Activated naive CD4-positive, alpha-beta T cell treated with anti-CD3 and anti-CD28 coated beads, Interleukin-2, amount 10 ng/mL, durations not matched to agents 7 days and 5 days (primary cell): ENCODE measurements at regions not wholly inside any gene's neighbourhood (a gene's known extent, or its start where the extent isn't known, plus 50 kb on each side); places are given as distances from the start of the nearest gene placed in this dataset.

Source experiments
- CTCF ChIA-PET: fragments of 350-600 bp; sonication (Branson Sonifier 250); formaldehyde crosslinking; loops from one replicate; lab custom pipeline; 2021; ENCODE audit warnings: antibody characterized with exemption; lab: Charles Lee
- DNase-seq: peaks from one replicate; pipeline ENCODE4 v3.0.0-alpha.2; 2020
- H3K27ac Mint-ChIP-seq: one replicate; pipeline ENCODE4 v1.8.0; 2021; ENCODE audit warnings: mild to moderate bottlenecking, moderate library complexity, mixed read lengths
- H3K27me3 Mint-ChIP-seq: one replicate; pipeline ENCODE4 v1.8.0; 2021; ENCODE audit warnings: mild to moderate bottlenecking, mixed read lengths
- H3K36me3 Mint-ChIP-seq: one replicate; pipeline ENCODE4 v1.8.0; 2021; ENCODE audit warnings: mixed read lengths
- H3K4me1 Mint-ChIP-seq: one replicate; pipeline ENCODE4 v1.8.0; 2021; ENCODE audit warnings: mixed read lengths
- H3K4me3 Mint-ChIP-seq: one replicate; pipeline ENCODE4 v1.8.0; 2021; ENCODE audit warnings: mild to moderate bottlenecking, moderate library complexity, mixed read lengths
- H3K9me3 Mint-ChIP-seq: one replicate; pipeline ENCODE4 v1.8.0; 2021; ENCODE audit warnings: mixed read lengths

DNA sequence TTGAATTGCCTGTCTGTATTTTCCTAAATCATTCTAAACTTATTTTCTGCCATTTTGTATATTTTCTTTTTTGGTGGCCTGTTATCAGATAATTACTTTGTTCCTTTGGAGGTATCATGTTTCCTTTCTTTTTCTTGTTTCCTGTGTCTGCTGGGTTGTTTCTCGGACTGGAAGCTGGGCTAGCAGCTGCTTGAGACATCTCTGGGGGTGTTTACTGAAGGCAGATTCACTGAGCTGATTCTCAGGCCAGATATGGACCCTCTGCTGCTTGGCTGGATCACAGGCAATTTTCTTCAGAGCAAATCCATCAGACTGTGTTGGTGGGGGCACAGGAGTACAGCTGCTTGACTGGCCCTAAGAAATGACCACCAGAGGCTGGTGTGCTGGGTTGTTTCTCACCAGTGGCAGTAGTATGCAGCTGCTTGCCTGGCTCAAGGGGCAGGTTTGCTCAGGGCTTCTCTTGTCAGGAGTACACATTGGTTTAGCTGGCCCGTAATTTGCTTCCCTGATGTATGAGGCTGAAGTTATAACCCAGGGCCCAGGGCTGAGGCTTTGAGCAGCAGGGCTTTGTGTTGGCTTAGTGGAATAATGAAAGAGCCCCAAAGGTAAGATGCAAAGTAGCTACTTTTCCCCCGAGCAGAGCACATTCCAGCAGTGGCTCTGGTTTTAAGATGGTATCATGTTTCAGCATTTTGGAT lies 680.6 kb downstream of the TECRL start:
- no peaks in the 10 kb centered on the region for H3K36me3 Mint-ChIP-seq
- CTCF ChIA-PET, result no interaction called here
- DNase-seq, result no peak
- H3K4me3 Mint-ChIP-seq, result no peak overlapping the region
- H3K27me3 Mint-ChIP-seq, result no peaks in the 10 kb centered on the region
- H3K27ac Mint-ChIP-seq, result no peak overlapping the region
- H3K9me3 Mint-ChIP-seq, result peaks cover 12% of the 10 kb centered on the region
- no peaks in the 10 kb centered on the region for H3K4me1 Mint-ChIP-seq

DNA sequence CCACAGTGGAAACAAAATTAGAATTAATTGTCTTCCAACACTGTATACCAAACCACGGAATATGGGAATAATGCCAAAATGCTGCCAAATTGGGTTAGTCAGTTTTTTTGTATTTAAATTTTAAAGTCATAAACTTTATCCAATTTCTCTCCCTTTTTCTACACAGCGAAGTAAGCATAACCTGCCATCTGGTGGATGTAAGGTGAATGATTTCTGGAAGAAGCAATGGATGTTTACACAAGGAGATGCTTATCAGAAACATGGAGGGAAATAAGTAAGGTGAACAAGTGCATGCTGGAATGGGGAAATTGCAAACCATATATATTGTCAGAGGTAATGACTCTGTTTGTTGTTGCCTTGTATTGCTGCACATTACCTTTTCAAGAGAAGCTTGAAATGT lies 691.9 kb downstream of the TECRL start:
- Mint-ChIP-seq H3K36me3 (no peaks in the 10 kb centered on the region), H3K27me3 (no peaks in the 10 kb centered on the region), H3K4me1 (no peaks in the 10 kb centered on the region), H3K4me3 (no peak overlapping the region), H3K27ac (no peak overlapping the region), H3K9me3 (peaks cover 18% of the 10 kb centered on the region)
- CTCF ChIA-PET, result no interaction called here
- DNase-seq, result no peak

DNA sequence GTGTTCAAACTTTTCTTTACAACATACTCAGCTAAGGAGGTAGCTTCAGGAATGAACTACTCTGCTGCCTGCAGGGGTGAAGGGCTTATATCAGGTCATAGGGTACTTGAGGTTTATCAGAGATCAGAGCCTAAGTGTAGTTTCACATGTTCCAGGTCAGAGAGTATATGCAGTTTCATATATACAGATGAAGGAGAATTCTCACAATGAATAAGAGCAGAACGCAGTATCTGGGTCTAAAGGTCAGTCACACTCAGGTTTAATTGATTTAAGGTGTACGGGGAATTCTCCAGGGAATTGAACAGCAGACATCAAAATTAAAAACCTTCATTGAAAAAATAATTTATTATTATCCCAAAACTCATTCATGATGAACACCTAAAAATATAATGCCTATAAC lies 700.6 kb downstream of the TECRL start:
- Mint-ChIP-seq H3K4me3 (no peak overlapping the region), H3K4me1 (no peaks in the 10 kb centered on the region), H3K27ac (no peak overlapping the region), H3K27me3 (no peaks in the 10 kb centered on the region), H3K36me3 (no peaks in the 10 kb centered on the region), H3K9me3 (no peaks in the 10 kb centered on the region)
- no peak for DNase-seq
- CTCF ChIA-PET, result no interaction called here

DNA sequence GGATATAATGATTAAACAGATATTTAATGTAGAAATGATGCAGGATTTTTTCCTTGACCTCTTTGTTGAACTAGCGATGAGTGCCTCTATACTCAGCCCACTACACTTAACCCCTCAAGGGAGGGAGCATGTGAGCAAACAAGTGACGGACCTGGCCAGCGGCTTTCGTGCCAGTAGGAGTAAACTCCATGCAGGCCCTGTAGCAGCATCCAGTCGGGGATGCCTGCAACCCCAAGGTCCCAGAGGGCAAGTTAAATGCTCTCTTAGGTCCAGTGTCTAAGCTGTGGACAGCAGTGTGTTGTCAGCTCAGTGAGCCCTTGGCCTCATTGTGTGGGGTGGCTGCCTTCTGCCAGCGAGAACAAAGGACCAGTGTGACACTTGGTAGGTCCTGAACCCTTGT lies 708.7 kb downstream of the TECRL start:
- Mint-ChIP-seq H3K4me1 (no peaks in the 10 kb centered on the region), H3K27me3 (no peaks in the 10 kb centered on the region), H3K4me3 (no peak overlapping the region), H3K27ac (no peak overlapping the region), H3K9me3 (peaks cover 2% of the 10 kb centered on the region), H3K36me3 (no peaks in the 10 kb centered on the region)
- DNase-seq, result no peak
- CTCF ChIA-PET, result no interaction called here

DNA sequence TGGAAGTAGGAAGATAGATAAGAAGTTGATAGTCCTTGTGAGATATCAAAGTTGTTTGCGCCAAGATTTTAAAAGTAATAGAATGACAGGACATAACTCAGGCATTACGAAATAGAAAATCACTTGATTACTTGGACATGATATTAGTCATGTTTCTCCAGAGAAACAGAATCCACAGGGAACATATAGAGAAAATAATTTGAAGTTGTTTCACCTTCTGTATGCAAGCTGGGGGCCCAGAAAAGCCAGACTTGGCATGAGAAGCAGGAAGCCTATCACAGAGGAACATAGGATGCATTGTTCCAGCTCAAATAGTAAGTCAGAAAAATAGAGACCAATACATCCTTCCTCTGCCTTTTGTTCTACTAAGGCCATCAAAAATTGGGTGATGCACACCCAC lies 715.9 kb downstream of the TECRL start:
- no peak overlapping the region for H3K4me3 Mint-ChIP-seq
- CTCF ChIA-PET, result no interaction called here
- no peaks in the 10 kb centered on the region for H3K27me3 Mint-ChIP-seq
- H3K9me3 Mint-ChIP-seq, result peaks cover 13% of the 10 kb centered on the region
- DNase-seq, result no peak
- no peak overlapping the region for H3K27ac Mint-ChIP-seq
- no peaks in the 10 kb centered on the region for H3K36me3 Mint-ChIP-seq
- no peaks in the 10 kb centered on the region for H3K4me1 Mint-ChIP-seq

DNA sequence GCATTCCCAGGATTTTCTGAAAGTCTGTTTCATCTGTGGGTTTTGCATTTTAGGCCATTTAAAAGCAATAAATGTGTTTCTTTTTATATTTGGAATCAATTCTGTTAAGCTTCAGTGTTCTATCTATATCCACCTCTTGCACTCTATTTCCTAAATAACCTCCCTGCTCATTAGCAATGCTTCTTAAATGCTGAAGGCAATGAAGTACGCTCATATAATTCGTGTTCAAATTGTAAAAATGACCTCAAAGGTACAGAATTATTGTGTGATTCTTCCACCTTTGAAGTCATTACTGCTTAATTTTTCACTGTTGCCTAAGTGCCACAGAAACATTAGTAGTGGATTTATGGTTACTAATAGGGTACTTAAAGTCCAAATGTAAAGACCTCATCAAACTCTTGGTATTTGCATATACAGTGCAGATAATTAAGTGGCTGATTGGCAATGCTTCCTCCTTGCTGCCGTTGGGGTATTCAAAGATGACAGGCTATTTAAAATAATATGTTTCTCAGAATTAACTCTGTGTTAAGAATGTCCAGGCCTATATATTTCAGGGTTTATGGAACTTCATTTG lies 730.8 kb downstream of the TECRL start:
- Mint-ChIP-seq H3K9me3 (no peaks in the 10 kb centered on the region), H3K4me1 (no peaks in the 10 kb centered on the region), H3K27me3 (no peaks in the 10 kb centered on the region), H3K27ac (no peak overlapping the region), H3K36me3 (no peaks in the 10 kb centered on the region), H3K4me3 (no peak overlapping the region)
- no peak for DNase-seq
- CTCF ChIA-PET, result no interaction called here

DNA sequence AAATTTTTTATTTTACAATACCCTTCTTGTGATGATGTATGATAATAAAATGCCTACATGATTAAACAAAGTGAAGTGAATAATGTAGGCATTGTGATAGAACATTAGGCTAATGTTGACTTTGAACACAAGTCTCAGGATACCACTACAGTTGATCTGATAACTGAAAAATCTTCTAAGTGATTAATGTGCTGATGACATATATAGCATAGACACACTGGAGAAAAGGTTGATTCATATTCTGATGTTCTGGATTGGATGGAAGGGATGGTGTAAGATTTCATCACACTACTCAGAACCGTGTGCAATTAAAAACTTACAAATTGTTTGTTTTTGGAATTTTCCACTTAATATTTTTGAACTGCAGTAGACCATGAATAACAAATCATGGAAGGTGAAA lies 738.5 kb downstream of the TECRL start:
- Mint-ChIP-seq H3K27me3 (no peaks in the 10 kb centered on the region), H3K36me3 (no peaks in the 10 kb centered on the region), H3K27ac (no peak overlapping the region), H3K4me3 (no peak overlapping the region), H3K4me1 (no peaks in the 10 kb centered on the region), H3K9me3 (peaks cover 10% of the 10 kb centered on the region)
- CTCF ChIA-PET, result no interaction called here
- DNase-seq, result no peak

DNA sequence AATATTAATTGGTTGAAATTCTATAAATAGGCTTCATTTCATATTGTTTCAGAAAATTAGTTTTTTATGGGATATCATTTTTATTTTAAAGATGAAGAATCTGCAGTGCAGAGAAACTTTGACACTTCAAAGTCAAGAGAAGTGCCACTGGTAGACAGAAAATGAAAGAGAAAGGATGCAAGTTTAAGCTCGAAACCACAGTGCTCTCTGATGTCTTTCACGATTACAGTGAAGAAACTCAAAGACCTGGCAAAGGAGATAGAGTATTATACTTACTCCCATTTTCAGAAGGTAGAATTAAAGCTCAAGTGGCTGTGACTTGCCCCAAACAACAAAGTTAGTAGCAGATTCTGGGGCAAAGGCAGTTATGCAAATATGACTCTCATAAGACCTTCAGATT lies 745.4 kb downstream of the TECRL start:
- Mint-ChIP-seq H3K27ac (no peak overlapping the region), H3K27me3 (no peaks in the 10 kb centered on the region), H3K4me3 (no peak overlapping the region), H3K36me3 (no peaks in the 10 kb centered on the region), H3K4me1 (no peaks in the 10 kb centered on the region), H3K9me3 (peaks cover 8% of the 10 kb centered on the region)
- CTCF ChIA-PET, result no interaction called here
- DNase-seq, result no peak

DNA sequence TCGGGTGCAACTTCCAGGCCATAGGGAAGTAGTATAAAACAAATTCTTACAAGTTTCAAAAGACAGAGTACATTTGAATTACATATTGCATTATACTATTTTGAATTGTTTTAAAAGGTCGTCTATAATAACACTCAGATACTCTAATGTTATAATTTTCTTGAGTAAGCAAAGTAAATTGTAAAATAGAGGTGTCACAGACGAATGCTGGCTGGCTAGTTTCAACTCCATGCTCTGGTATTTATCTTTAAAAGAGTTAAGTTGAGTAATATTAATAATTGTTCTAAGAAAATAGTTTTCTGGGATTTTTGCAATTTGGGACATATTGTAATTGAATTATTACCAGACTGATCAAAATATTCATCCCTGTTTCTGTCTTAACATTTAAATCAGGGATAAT lies 764.9 kb downstream of the TECRL start:
- Mint-ChIP-seq H3K4me1 (no peaks in the 10 kb centered on the region), H3K36me3 (no peaks in the 10 kb centered on the region), H3K27me3 (no peaks in the 10 kb centered on the region), H3K9me3 (no peaks in the 10 kb centered on the region), H3K4me3 (no peak overlapping the region), H3K27ac (no peak overlapping the region)
- CTCF ChIA-PET, result no interaction called here
- no peak for DNase-seq

DNA sequence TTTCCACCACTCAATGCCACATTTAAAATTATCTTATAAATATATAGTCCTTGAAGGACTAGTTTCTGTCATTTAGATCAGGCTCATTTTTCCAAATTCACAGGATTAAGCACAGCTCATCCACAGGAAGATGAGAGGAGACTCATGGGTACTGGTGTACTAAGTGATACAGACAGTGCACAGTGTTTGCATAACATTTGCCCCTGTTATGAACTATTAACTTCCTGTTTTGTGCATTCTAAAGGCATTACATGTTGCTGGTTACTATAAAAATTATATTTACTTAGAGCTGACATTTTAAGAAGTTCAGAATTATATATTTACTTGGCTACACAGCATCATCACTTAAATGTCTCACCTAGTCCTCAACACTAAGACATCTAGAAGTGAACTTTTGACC lies 772.0 kb downstream of the TECRL start:
- Mint-ChIP-seq H3K27me3 (no peaks in the 10 kb centered on the region), H3K36me3 (no peaks in the 10 kb centered on the region), H3K27ac (no peak overlapping the region), H3K4me3 (no peak overlapping the region), H3K4me1 (no peaks in the 10 kb centered on the region), H3K9me3 (peaks cover 6% of the 10 kb centered on the region)
- CTCF ChIA-PET, result no interaction called here
- DNase-seq, result no peak

DNA sequence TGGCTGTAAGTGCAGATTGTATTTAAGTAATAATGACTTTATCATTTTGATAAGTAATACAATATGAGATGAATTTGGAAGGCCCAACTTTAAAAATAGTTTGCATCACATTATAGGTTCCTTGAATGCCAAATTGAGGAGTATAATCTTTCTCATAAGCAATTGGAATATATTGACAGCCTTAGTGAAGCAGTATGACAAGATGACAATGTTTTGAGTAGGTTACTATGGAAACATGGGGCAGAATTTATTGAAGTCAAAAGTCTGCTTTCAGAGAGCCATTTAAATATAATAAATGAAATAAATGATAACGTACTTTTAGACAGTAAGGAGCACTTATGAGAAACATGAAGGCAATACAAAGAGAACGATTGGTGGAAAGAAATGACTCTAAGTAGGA lies 776.4 kb downstream of the TECRL start:
- H3K27me3 Mint-ChIP-seq, result no peaks in the 10 kb centered on the region
- H3K9me3 Mint-ChIP-seq, result peaks cover 7% of the 10 kb centered on the region
- no peak for DNase-seq
- H3K27ac Mint-ChIP-seq, result no peak overlapping the region
- no peaks in the 10 kb centered on the region for H3K36me3 Mint-ChIP-seq
- CTCF ChIA-PET, result no interaction called here
- H3K4me3 Mint-ChIP-seq, result no peak overlapping the region
- no peaks in the 10 kb centered on the region for H3K4me1 Mint-ChIP-seq

DNA sequence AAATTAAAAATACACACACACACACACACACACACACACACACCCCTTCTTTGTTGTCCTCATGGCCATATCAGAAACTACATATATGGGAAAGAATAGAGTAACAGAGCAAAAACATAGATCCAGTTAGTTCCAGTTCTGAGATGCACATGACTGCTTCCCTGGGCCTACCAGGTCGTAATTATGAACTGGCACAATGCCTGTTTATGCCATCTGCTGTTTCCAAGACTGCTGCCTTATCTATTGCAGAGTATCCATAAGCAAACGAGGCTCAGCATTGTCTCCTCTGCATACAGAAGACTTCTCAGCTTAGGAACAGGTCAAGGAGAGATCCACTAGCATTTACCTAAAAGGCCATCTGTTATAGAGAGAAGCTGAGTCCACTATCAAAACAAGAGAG lies 789.0 kb downstream of the TECRL start:
- DNase-seq, result no peak
- Mint-ChIP-seq H3K4me3 (no peak overlapping the region), H3K36me3 (no peaks in the 10 kb centered on the region), H3K9me3 (peaks cover 3% of the 10 kb centered on the region), H3K4me1 (no peaks in the 10 kb centered on the region), H3K27ac (no peak overlapping the region), H3K27me3 (no peaks in the 10 kb centered on the region)
- CTCF ChIA-PET, result no interaction called here

DNA sequence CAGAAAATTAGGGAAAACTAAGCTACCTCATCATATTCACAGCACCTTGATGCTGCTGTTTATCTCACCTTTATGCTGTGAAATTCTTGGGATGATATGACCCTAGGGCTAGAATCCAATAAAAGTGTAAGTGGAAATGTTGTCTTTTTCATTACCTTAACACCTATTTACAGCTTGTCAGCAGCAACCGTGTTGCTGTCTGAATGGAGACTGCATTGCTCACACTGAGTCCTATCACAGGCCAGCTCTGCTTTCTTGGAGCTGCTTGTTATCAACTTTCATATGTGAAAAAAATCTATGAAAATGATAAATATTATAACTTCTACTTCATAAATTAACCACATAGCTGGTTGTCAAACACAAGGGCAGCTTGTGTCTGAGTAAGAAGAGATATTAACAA lies 789.5 kb downstream of the TECRL start:
- CTCF ChIA-PET, result no interaction called here
- Mint-ChIP-seq H3K9me3 (peaks cover 3% of the 10 kb centered on the region), H3K4me3 (no peak overlapping the region), H3K4me1 (no peaks in the 10 kb centered on the region), H3K27me3 (no peaks in the 10 kb centered on the region), H3K36me3 (no peaks in the 10 kb centered on the region), H3K27ac (no peak overlapping the region)
- no peak for DNase-seq

DNA sequence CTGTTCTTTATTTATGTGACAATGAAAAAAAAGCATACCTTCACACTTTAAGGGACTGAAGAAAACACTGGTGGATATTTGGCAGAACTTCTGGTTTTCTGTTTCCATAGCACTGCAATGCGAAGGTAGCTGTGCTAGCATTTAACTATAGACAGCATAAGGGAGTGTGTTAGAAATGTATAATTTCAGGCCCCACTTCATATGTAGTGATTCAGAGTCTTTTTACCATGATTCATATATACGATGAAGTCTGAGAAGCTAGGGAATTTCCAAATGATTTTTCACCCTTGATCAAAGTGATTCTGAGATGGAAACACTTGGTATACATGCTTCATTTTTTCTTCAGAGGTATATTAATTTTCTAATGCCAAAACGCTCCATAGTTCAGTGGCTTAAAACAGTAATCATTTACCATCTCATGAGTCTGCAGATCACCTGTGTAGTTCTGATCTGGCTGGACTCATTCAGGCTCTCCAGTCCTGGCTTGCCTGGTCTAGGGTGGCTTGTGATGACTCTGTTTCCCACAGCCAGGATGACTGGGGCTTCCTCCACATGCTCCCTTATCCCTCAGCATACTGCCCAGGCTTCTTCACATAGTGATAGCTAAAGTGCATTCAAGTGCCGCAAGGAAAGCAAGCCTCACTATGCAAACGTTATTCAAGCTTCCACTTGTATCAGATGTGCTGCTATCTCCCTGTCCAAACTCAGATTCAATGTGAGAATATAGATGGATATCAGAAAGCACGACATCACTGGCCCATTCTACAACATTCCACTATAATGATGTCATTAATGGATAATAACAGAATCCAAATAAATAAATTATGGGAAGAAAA lies 790.1 kb downstream of the TECRL start:
- CTCF ChIA-PET, result no interaction called here
- peaks cover 3% of the 10 kb centered on the region for H3K9me3 Mint-ChIP-seq
- no peak for DNase-seq
- H3K27ac Mint-ChIP-seq, result no peak overlapping the region
- H3K36me3 Mint-ChIP-seq, result no peaks in the 10 kb centered on the region
- no peak overlapping the region for H3K4me3 Mint-ChIP-seq
- H3K4me1 Mint-ChIP-seq, result no peaks in the 10 kb centered on the region
- no peaks in the 10 kb centered on the region for H3K27me3 Mint-ChIP-seq
